ENCODE measurements at regions not wholly inside any gene's neighbourhood (a gene's known extent, or its start where the extent isn't known, plus 50 kb on each side); places are given as distances from the start of the nearest gene placed in this dataset.
"Not testable (repeated sequence)": the region's sequence is repeated elsewhere in the genome, so short reads cannot be mapped to it uniquely, and the experiment has no call there.

- not testable (repeated sequence) for DNase-seq
Observed at GRCh38 chr17:21470422-21470821, 94.3 kb downstream of the KCNJ12 start.

DNA sequence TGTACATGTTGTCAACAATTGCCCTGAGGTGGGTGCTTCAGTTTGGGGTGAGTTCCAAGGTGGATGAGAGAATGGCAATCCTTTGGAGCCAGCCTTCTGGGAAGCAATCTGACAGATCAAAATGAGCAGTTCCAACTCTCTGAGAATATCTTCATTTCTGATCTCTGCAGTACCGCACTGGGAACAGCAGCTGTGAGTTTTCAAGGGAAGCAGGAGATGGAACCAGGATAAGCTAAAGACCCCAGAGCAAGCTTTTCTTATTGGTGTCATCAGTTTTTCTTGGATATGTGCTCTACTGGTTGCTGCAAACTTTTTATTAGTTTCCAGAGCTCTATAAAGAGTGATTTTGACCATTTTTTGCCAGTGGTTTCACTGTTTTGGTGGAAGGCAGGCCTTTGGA lies 94.7 kb downstream of the KCNJ12 start:
- DNase-seq = no peak

GRCh38 chr17:21474815-21475214 lies 98.7 kb downstream of the KCNJ12 start:
- no peak for DNase-seq

GRCh38 chr17:21475571-21475970 lies 99.4 kb downstream of the KCNJ12 start:
- DNase-seq = no peak

- DNase-seq = no peak
Observed at GRCh38 chr17:21476867-21477266, 100.7 kb downstream of the KCNJ12 start.

DNA sequence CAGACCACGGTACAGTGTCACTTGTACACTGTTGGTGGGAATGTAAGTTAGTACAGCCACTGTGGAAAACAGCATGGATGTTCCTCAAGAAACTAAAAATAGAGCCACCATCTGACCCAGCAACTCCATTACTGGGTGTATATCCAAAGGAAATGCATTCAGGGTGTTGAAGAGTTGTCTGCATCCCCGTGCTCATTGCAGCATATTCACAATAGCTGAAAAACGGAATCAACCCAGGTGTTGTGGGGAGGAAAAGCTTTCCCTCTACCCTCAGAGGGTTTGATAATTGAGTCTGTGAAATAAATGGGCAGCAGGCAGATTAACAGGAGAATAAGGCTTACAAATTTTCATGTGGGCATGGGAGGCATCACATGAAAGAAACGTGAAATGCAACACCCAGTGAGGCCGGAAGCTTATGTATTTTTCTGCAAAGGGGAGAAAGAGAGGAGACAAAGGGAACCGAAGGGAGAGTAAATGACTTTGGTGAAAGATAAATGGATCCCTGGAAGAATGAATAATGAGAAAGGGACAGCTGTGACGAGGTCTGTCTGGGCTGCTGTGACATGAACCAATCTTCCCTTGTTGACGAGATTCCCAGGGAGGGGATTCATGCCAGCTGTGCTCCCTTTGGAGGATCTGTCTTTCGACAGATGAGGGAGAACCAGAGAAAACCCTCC lies 106.2 kb downstream of the KCNJ12 start:
- no peak for DNase-seq

- DNase-seq = not testable (repeated sequence)
Observed at GRCh38 chr17:21488043-21488442, 111.9 kb downstream of the KCNJ12 start.

DNA sequence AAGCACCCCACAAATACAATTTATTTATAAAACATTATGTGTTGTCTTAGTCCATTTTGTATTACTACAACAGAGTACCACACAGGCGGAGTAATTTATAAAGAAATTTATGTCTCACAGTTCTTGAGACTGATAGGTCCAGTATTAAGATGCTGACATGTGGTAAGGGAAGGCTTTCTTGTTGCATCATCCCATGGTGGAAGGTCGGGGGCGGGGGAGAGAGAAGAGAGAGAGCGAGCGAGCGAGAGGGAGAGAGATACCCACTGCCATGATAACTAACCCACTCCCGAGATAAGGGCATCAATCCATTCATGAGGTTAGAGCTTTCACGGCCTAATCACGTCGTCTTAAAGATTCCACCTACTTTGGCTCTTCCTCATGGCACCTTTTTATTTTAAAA lies 117.8 kb downstream of the KCNJ12 start:
- no peak for DNase-seq

- no peak for DNase-seq
Observed at GRCh38 chr17:21495281-21495680, 119.1 kb downstream of the KCNJ12 start.

GRCh38 chr17:21500064-21500463 lies 123.9 kb downstream of the KCNJ12 start:
- no peak for DNase-seq

DNA sequence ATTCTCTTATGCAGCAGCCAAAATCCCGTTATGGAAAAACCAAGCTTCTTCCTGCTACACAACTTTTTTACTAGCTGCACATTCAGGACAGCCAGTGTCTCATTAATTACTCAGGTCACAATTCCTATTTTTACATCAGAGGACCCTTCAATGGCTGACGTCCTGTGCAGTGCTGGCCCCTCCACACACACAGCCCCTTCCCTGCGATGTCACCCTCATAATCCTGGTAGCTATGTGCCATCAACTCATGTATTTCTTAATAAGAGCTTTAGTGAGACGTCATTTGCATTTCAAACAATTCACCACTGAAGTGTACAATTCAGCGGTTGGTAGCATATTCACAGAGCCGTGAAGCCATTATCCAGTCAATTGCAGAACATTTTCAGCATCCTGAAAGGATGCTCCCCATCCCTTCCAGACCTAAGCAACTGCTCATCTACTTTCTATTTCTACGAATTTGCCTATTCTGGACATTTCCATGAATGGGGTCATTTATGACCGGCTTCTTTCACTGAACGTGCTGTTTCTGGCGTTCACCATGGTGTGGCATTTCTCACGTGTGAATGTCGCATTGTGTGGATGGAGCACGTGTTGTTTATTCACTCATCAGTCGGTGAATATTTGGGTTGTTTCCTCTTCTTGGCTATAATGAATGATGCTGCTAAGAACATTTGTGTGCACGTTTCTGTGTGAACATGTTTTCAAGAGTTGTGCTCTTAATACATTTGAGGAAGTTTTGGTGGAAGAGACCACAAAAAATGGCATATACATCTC lies 126.0 kb downstream of the KCNJ12 start:
- not testable (repeated sequence) for DNase-seq

- DNase-seq = no peak
Observed at GRCh38 chr17:21505819-21506815, 130.0 kb downstream of the KCNJ12 start.

GRCh38 chr17:21507806-21508205 lies 131.6 kb downstream of the KCNJ12 start:
- not testable (repeated sequence) for DNase-seq

DNA sequence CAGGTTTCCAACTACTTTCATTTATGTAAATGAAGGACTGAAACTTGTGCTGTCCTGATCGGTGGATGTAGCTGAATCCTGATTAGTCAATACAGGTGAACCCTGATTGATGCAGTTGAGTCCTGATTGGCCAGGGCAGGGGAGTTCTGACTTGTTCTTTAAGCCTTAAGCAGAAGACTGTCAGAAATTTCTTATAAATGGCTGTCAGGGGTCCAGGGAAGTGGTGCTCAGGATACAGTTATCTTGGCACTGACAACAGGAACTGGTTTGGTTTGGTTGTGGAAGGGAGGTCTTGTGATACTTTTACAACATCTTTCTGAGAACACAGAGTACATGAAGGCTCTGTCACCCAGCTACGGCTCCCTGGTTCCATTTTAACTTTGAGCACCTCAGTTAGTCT lies 132.1 kb downstream of the KCNJ12 start:
- no peak for DNase-seq

DNA sequence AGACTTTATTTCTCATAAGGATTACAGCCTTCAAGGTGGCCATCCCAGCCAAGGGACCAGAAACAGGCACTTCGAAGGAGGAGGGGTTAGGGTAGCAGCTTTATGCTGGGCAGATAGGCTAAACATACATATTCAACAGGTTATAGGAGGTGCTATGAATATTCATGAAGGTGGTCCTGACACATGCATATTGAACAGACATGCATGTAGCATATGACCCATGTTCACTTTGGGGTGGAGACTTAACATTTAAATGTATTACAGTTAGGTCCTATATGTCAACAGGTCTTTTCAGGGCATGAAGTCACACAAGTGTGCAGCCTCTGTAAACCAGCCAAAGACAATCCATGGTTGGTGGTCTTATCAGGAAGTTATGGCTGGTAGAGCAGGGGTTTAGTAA lies 133.2 kb downstream of the KCNJ12 start:
- DNase-seq = not testable (repeated sequence)

DNA sequence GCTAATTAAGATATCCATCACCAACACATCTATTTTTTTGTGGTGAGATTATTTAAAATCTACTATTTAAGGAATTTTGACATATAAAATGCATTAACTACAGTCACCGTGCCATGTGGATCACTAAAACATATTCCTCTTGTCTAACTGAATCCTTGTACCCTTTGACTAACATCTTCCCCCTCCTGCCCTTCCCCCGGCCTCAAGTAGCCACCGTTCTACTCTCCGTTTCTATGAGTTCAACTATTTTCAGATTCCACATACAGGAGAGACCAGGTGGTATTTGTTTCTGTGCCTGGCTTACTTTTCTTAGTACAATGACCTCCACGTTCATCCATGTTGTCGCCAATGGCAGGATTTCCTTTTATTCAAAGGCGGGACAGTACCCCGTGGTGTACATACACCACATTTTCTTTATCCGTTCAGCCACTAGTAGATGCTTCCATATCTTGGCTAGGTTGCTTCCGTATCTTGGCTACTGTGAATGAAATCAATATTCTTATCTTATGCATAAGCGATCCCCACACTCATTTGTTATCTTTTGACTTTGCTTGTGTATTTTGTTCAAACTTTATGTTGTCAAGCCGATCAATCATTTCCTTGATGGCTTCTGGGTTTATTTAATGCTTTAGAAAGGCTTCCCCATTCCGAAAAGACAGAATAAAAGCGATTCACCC lies 134.7 kb downstream of the KCNJ12 start:
- DNase-seq = peak in 1 of 2 experiments; percentile 1

DNA sequence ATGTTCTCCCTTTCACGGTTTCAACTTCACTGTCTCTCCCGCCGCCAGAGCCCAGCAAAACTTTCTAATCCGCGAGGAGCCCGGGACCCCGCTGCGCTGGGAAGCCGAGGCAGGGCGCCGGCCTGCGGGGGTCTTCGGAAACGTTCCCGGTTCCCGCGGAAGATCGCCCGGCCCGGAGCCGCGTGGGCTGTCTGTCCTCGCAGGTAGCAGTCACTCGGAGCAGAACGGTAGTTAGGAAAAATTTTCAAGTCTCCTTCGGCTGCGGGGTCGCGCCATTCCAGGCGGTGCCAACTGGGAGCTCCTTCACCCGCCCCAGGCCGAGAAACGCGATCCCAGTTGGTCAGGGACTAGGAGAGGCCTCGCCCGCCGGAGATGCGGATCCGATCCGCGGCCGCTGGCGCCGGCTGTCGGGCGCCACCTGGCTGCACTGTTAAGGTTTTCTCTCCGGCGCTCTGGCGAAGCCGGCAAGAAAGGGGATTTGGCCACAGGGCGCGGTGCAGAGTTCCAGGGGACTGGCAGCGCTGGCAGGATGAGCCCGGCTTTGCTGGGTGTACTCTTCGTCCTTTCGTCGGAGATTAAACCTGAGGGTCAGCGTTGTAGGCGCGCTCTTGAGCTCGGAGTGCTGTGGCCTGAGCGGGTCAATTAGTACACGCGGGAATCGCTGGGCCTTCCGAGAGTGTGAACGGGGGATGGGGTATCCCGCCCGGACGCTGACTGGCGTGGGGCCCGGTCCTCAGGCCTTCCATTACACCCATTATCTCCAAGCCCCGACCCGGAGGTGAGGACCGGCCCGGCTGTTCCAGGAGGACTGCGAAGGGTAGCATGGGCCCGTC lies 135.4 kb downstream of the KCNJ12 start:
- peak; percentile 33 to 49 for DNase-seq

DNA sequence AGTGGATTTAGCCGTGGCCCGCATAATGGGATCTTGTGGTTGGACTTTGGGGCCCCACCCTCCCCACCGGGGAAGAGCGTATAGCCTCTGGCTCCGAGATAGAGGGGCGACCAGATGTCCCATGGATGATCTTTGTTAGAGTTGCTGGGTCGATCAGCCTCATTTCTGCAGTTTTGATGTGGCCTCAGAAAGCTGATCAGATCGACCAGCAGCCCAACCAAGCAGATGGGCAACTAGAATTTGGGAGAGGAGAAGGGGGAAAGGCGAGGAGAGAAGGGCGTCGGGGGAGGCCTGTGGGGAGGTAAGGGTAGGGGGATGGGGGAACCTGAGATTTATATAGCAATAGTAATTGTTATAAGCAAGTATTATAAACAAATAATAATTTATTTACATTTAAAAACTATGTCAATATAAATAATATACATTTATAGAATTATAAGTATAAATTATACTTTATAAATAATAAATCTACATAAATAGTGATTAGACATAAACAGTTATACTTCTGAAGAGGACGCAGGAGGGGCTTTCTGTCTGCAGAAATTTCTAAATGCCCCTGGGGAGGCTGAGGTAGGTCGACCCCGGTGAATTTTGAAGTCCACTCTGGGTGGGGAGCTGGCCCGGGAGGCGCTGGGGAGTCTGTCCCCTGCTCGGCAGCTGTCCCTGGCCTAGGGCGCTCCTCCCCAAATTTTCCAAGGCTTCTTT lies 136.3 kb downstream of the KCNJ12 start:
- DNase-seq = no peak

GRCh38 chr17:21513012-21513570 lies 136.9 kb downstream of the KCNJ12 start:
- peak; percentile 13 to 34 for DNase-seq

DNA sequence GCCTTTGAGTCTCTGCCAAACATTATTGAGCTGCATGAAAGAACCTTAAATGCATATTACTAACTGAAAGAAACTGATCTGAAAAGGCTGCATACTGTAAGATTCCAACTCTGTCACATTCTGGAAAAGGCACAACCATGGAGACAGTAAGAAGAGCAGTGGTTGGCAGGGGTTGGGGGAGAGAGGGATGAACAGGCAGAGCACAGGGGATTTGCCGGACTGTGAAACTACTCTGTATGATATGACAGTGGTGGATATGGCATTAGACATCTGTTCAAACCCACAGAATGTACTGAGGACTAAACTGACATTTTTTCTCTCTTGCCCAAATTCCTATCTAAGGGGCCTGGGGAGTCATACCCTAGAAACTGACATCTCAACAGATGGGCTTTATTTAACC lies 138.4 kb downstream of the KCNJ12 start:
- not testable (repeated sequence) for DNase-seq
